ENCODE measurements at regions not wholly inside any gene's neighbourhood (a gene's known extent, or its start where the extent isn't known, plus 50 kb on each side); places are given as distances from the start of the nearest gene placed in this dataset.

- TF ChIP-seq TAF1 (IDR thresholded peaks at IDR 0.05; ENCODE audit: borderline replicate concordance, low read depth, low read length): no peak
- TF ChIP-seq POLR2A (IDR thresholded peaks at IDR 0.05; ENCODE audit: low read depth, low read length): no peak
- no peak for TF ChIP-seq POLR2AphosphoS5 (IDR thresholded peaks at IDR 0.05; ENCODE audit: low read depth, low read length)
Observed at GRCh38 chr18:43435851-43436250, 158.6 kb upstream of the SYT4 start.
